HUES48 (cell line): ENCODE measurements at regions not wholly inside any gene's neighbourhood (a gene's known extent, or its start where the extent isn't known, plus 50 kb on each side); places are given as distances from the start of the nearest gene placed in this dataset.
"Not testable (repeated sequence)": the region's sequence is repeated elsewhere in the genome, so short reads cannot be mapped to it uniquely, and the experiment has no call there.

Experiments
- H3K27ac ChIP-seq: one replicate; pipeline ENCODE4 v1.7.0; 2013; ENCODE audit warnings: low read depth, low read length, inconsistent platforms
- H3K27me3 ChIP-seq: 2 replicates; pipeline ENCODE4 v1.6.1; 2013; ENCODE audit warnings: mild to moderate bottlenecking, low read length; ENCODE audit not compliant: control insufficient read depth, insufficient read depth
- H3K36me3 ChIP-seq: 2 replicates; pipeline ENCODE4 v1.6.1; 2013; ENCODE audit warnings: low read length; ENCODE audit not compliant: control insufficient read depth, insufficient read depth
- H3K4me1 ChIP-seq: 2 replicates; pipeline ENCODE4 v1.6.1; 2013; ENCODE audit warnings: mild to moderate bottlenecking, low read length; ENCODE audit not compliant: control insufficient read depth, insufficient read depth
- H3K4me3 ChIP-seq: 2 replicates; pipeline ENCODE4 v1.5.1; 2013; ENCODE audit warnings: mild to moderate bottlenecking, low read depth, low read length
- H3K9ac ChIP-seq: 2 replicates; pipeline ENCODE4 v1.6.1; 2013; ENCODE audit warnings: mild to moderate bottlenecking, low read depth, low read length, moderate library complexity
- H3K9me3 ChIP-seq: 2 replicates; pipeline ENCODE4 v1.6.1; 2013; ENCODE audit warnings: low read length; ENCODE audit not compliant: control insufficient read depth, insufficient read depth

GRCh38 chr19:28134311-28134710, 1078.6 kb downstream of the UQCRFS1 start:
- no peaks in the 10 kb centered on the region for H3K9me3 ChIP-seq
- no peak overlapping the region for H3K4me3 ChIP-seq
- peaks cover 6% of the 10 kb centered on the region; the same call in 1 of the 2 replicates for H3K4me1 ChIP-seq
- no peaks in the 10 kb centered on the region for H3K27me3 ChIP-seq
- no peak overlapping the region for H3K9ac ChIP-seq
- no peaks in the 10 kb centered on the region for H3K36me3 ChIP-seq
- no peak overlapping the region for H3K27ac ChIP-seq

DNA sequence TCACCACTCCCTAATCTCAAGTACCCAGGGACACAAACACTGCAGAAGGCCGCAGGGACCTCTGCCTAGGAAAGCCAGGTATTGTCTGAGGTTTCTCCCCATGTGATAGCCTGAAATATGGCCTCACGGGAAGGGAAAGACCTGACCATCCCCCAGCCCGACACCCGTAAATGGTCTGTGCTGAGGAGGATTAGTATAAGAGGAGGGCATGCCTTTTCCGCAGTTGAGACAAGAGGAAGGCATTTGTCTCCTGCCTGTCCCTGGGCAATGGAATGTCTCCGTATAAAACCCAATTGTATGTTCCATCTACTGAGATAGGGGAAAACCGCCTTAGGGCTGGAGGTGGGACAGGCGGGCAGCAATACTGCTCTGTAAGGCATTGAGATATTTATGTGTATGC, 1082.1 kb downstream of the UQCRFS1 start:
- not testable (repeated sequence) for H3K4me1 ChIP-seq, H3K9me3 ChIP-seq

GRCh38 chr19:28130066-28130511, 1082.9 kb downstream of the UQCRFS1 start:
- Histone ChIP-seq H3K4me1 (peaks cover 6% of the 10 kb centered on the region; the same call in 1 of the 2 replicates), H3K27me3 (no peaks in the 10 kb centered on the region), H3K27ac (peak overlapping the region; percentile 55), H3K36me3 (no peaks in the 10 kb centered on the region), H3K9ac (no peak overlapping the region), H3K9me3 (no peaks in the 10 kb centered on the region), H3K4me3 (no peak overlapping the region)

More for the DNA sequence above, 1082.1 kb downstream of the UQCRFS1 start:
- H3K4me3 ChIP-seq, H3K36me3 ChIP-seq, H3K27ac ChIP-seq, H3K27me3 ChIP-seq, H3K9ac ChIP-seq: not testable (repeated sequence)

DNA sequence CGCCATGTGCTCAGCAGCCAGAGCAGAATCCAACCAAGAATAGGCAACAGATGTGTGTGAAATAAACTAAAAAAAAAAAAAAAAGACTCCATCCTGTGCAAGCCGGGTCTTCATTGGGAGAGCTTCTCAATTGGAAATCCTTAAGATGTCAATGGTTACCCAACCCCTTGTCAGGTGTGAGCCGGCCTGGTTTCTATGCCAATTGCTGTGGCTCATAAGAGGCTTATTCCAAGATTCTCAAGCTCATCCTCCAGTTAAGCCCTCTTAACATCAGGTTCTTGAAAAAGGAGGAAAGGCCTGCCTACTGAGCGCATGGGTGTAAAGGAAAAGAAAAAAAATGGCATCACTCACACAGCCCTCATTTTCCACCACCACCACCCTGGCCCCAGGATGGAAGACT, 1084.6 kb downstream of the UQCRFS1 start:
- H3K9ac ChIP-seq = no peak overlapping the region
- no peaks in the 10 kb centered on the region for H3K27me3 ChIP-seq
- H3K36me3 ChIP-seq = no peaks in the 10 kb centered on the region
- H3K4me3 ChIP-seq = no peak overlapping the region
- no peaks in the 10 kb centered on the region for H3K9me3 ChIP-seq
- no peak overlapping the region for H3K27ac ChIP-seq
- H3K4me1 ChIP-seq = peaks cover 6% of the 10 kb centered on the region; the same call in 1 of the 2 replicates

DNA sequence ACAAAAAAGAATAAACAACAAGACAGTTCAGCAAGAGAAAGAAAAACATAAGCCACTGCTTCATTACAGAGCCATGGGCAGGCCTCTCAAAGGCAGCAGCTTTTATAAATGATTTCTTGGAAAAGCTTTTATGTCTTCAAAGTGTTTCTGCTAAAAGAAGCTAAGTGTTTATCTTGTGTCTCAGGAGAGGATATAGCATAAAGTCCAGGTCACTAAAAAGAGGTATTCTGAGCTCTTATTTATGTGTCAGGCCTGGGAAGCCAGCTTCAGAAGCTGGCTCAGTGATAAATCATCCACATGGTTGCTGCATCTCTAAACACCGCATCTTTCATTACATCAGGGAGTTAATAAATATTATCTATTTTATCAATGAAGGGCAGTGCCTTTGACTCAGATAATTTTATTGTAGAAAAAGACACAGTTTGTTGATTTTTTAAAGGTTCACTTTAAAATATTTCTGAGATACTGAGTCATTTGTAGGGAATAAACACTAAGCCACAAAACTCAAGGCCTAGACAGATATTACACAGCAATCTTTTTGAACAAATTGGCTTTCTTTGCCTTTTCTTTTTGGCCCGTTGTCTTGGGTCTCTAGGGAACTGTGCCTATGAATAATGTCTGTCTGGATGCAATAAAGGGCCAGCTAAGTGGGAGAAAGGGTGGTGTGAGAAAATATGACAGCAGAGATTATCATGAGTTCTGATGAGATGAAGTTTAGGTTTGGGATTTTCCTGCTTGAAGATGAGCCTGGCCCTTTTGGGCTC, 1086.6 kb downstream of the UQCRFS1 start:
- no peaks in the 10 kb centered on the region for H3K27me3 ChIP-seq
- peaks cover 6% of the 10 kb centered on the region; the same call in 1 of the 2 replicates for H3K4me1 ChIP-seq
- no peaks in the 10 kb centered on the region for H3K9me3 ChIP-seq
- no peak overlapping the region for H3K4me3 ChIP-seq
- H3K9ac ChIP-seq = no peak overlapping the region
- no peaks in the 10 kb centered on the region for H3K36me3 ChIP-seq
- no peak overlapping the region for H3K27ac ChIP-seq

- Histone ChIP-seq H3K4me1 (no peaks in the 10 kb centered on the region), H3K9me3 (no peaks in the 10 kb centered on the region), H3K9ac (no peak overlapping the region), H3K27me3 (no peaks in the 10 kb centered on the region), H3K27ac (no peak overlapping the region), H3K36me3 (no peaks in the 10 kb centered on the region), H3K4me3 (no peak overlapping the region)
Observed at GRCh38 chr19:28122734-28123133, 1090.2 kb downstream of the UQCRFS1 start.

- Histone ChIP-seq H3K36me3 (no peaks in the 10 kb centered on the region), H3K9ac (no peak overlapping the region), H3K9me3 (no peaks in the 10 kb centered on the region), H3K27ac (no peak overlapping the region), H3K4me3 (no peak overlapping the region), H3K27me3 (no peaks in the 10 kb centered on the region), H3K4me1 (no peaks in the 10 kb centered on the region)
Observed at GRCh38 chr19:28118235-28118634, 1094.7 kb downstream of the UQCRFS1 start.

DNA sequence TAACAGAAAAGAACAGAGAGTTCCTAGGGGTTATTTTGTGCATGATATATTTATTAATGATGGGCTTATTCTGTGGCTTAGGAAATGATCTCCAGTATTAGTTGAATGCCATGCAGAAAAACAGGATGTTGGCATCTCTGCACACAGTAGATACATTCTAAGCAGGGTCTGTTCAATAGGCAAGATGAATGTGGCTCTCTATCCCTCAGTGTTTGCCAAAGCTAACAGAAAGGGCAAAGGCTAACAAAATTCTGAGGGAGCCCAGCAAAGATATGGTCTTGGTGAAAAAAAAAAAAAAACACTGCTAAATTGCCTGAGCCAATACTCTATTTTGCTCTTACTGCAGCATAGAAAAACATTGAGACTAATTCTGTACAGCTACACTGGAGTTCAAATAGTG, 1095.8 kb downstream of the UQCRFS1 start:
- H3K4me3 ChIP-seq = no peak overlapping the region
- H3K27me3 ChIP-seq = no peaks in the 10 kb centered on the region
- H3K9ac ChIP-seq = no peak overlapping the region
- no peaks in the 10 kb centered on the region for H3K4me1 ChIP-seq
- no peaks in the 10 kb centered on the region for H3K36me3 ChIP-seq
- H3K9me3 ChIP-seq = no peaks in the 10 kb centered on the region
- H3K27ac ChIP-seq = no peak overlapping the region

DNA sequence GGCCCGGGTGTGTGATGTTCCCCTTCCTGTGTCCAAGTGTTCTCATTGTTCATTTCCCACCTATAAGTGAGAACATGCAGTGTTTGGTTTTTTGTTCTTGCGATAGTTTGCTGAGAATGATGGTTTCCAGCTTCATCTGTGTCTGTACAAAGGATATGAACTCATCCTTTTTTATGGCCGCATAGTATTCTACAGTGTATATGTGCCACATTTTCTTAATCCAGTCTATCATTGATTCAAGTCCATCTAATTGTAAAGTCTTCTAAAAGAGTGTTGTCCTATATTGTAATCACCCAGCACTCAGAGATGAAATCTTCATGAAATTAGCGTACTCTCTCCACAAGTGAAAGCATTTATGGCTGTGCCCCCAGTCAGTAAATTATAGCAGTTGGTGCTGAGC, 1096.6 kb downstream of the UQCRFS1 start:
- not testable (repeated sequence) for H3K9ac ChIP-seq, H3K4me3 ChIP-seq, H3K27ac ChIP-seq, H3K27me3 ChIP-seq, H3K36me3 ChIP-seq, H3K9me3 ChIP-seq, H3K4me1 ChIP-seq

DNA sequence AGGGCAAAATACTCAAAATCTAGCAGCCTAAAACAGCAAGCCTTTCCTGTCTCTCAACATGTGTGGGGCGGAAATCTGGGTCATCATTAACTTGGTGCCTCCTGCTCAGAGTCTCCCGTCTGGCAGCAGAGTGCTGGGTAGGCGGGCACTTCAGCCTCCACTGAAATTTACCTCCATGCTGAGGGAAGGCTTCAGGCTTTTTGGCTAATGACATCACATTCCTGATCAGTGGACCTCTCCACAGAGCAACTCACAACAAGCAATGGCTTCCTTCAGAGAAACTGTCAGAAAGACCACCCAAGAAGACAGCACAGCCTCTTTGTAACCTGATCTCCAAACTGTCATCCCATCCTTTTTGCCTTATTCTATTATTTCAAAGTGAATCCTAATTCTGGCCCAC, 1109.0 kb downstream of the UQCRFS1 start:
- Histone ChIP-seq H3K27me3 (no peaks in the 10 kb centered on the region), H3K4me1 (0 out of 2 replicates have a peak, but pooled peaks cover 9% of the 10 kb centered on the region), H3K36me3 (no peaks in the 10 kb centered on the region), H3K9me3 (no peaks in the 10 kb centered on the region), H3K27ac (no peak overlapping the region), H3K9ac (no peak overlapping the region), H3K4me3 (no peak overlapping the region)

GRCh38 chr19:28084659-28085157, 1128.2 kb downstream of the UQCRFS1 start:
- not testable (repeated sequence) for H3K36me3 ChIP-seq, H3K4me1 ChIP-seq, H3K27me3 ChIP-seq, H3K4me3 ChIP-seq, H3K27ac ChIP-seq, H3K9ac ChIP-seq
- H3K9me3 ChIP-seq = peaks cover 12% of the 10 kb centered on the region
